HepG2 (cell line): ENCODE measurements at regions not wholly inside any gene's neighbourhood (a gene's known extent, or its start where the extent isn't known, plus 50 kb on each side); places are given as distances from the start of the nearest gene placed in this dataset.

Experiments
- AHDC1 ChIP-seq: sonication (generic); formaldehyde crosslinking; IDR thresholded peaks from 2 replicates; pipeline ENCODE4 v1.5.1; 2020; ENCODE audit warnings: mild to moderate bottlenecking, missing genetic modification reagents, borderline replicate concordance
- CREM ChIP-seq, 2 experiments: sonication (generic) in 1 of 2; formaldehyde crosslinking in 1 of 2; IDR thresholded peaks; 2 replicates each; pipeline versions ENCODE4 v1.4.0 to v1.6.1; 2016 to 2020; ENCODE audit warnings: antibody characterized with exemption in 1 of 2, mild to moderate bottlenecking in 1 of 2, missing genetic modification reagents in 1 of 2
- IRF1 ChIP-seq: sonication (generic); formaldehyde crosslinking; IDR thresholded peaks from 2 replicates; pipeline ENCODE4 v1.4.0; 2020; ENCODE audit warnings: low read depth, mild to moderate bottlenecking, missing genetic modification reagents
- NRL ChIP-seq: sonication (generic); formaldehyde crosslinking; IDR thresholded peaks from 2 replicates; pipeline ENCODE4 v1.5.0; 2020; ENCODE audit warnings: missing genetic modification reagents, mild to moderate bottlenecking, moderate library complexity, borderline replicate concordance
- RELA ChIP-seq: sonication (generic); formaldehyde crosslinking; IDR thresholded peaks from 2 replicates; pipeline ENCODE4 v1.4.0; 2020; ENCODE audit warnings: missing genetic modification reagents
- SP5 ChIP-seq: IDR thresholded peaks from 2 replicates; pipeline ENCODE4 v1.6.1; 2016; ENCODE audit warnings: low read depth, borderline replicate concordance
- SRSF1 ChIP-seq: fragments of 200-400 bp; formaldehyde crosslinking; optimal IDR thresholded peaks from 2 replicates; pipeline ENCODE3; 2017; ENCODE audit warnings: mild to moderate bottlenecking, low read depth, low read length, moderate library complexity
- SRY ChIP-seq: sonication (generic); formaldehyde crosslinking; IDR thresholded peaks from 2 replicates; pipeline ENCODE4 v1.8.0; 2022; ENCODE audit warnings: mild to moderate bottlenecking, missing genetic modification reagents
- ZBTB1 ChIP-seq: sonication (generic); formaldehyde crosslinking; IDR thresholded peaks from 2 replicates; pipeline ENCODE4 v1.4.0; 2020; ENCODE audit warnings: missing genetic modification reagents, borderline replicate concordance
- ZBTB33 ChIP-seq: sonication (generic); formaldehyde crosslinking; IDR thresholded peaks from 2 replicates; pipeline ENCODE4 v1.4.0; 2020; ENCODE audit warnings: missing genetic modification reagents
- ZBTB37 ChIP-seq: sonication (generic); formaldehyde crosslinking; IDR thresholded peaks from 2 replicates; pipeline ENCODE4 v1.4.0; 2020; ENCODE audit warnings: mild to moderate bottlenecking, missing genetic modification reagents
- ZFP36L1 ChIP-seq: sonication (generic); formaldehyde crosslinking; IDR thresholded peaks from 2 replicates; pipeline ENCODE4 v1.8.0; 2022; ENCODE audit warnings: mild to moderate bottlenecking, missing genetic modification reagents, moderate library complexity
- ZNF275 ChIP-seq: sonication (generic); formaldehyde crosslinking; IDR thresholded peaks from 2 replicates; pipeline ENCODE4 v1.8.0; 2022; ENCODE audit warnings: missing genetic modification reagents, mild to moderate bottlenecking, inconsistent platforms, borderline replicate concordance
- ZNF761 ChIP-seq: sonication (generic); formaldehyde crosslinking; conservative IDR thresholded peaks from 2 replicates; pipeline ENCODE4 v1.4.0; 2020; ENCODE audit warnings: mild to moderate bottlenecking, missing genetic modification reagents
- ZNF781 ChIP-seq: sonication (generic); formaldehyde crosslinking; IDR thresholded peaks from 2 replicates; pipeline ENCODE4 v1.5.1; 2020; ENCODE audit warnings: borderline replicate concordance, mild to moderate bottlenecking, missing genetic modification reagents; ENCODE audit errors: not compliant biosample characterization
- ZNF788 ChIP-seq: sonication (generic); formaldehyde crosslinking; IDR thresholded peaks from 2 replicates; pipeline ENCODE4 v1.5.0; 2020; ENCODE audit warnings: mild to moderate bottlenecking, missing genetic modification reagents, borderline replicate concordance
- ZNF816 ChIP-seq: sonication (generic); formaldehyde crosslinking; IDR thresholded peaks from 2 replicates; pipeline ENCODE4 v1.8.0; 2022; ENCODE audit warnings: missing genetic modification reagents, mild to moderate bottlenecking, borderline replicate concordance
- ZSCAN12 ChIP-seq: sonication (generic); formaldehyde crosslinking; IDR thresholded peaks from 2 replicates; pipeline ENCODE4 v1.9.0; 2021; ENCODE audit warnings: mild to moderate bottlenecking, missing genetic modification reagents

- TF ChIP-seq ZBTB33 (CRISPR knock-in tag) (no peak), SP5 (CRISPR knock-in tag) (no peak), SRY (CRISPR knock-in tag) (no peak), AHDC1 (CRISPR knock-in tag) (no peak), ZNF816 (CRISPR knock-in tag) (no peak), RELA (CRISPR knock-in tag) (no peak), IRF1 (no peak), CREM (IDR thresholded peaks at IDR 0.05) (peak; percentile 22; the same call in 1 of the 2 replicates), CREM (CRISPR knock-in tag; IDR thresholded peaks at IDR 0.05) (no peak), SRSF1 (no peak), ZNF275 (CRISPR knock-in tag) (no peak), ZBTB37 (CRISPR knock-in tag) (no peak), ZNF761 (CRISPR knock-in tag) (no peak), ZNF781 (CRISPR knock-in tag) (no peak), ZFP36L1 (no peak), ZBTB1 (CRISPR knock-in tag) (no peak), ZNF788 (CRISPR knock-in tag) (no peak), ZSCAN12 (CRISPR knock-in tag) (no peak), NRL (no peak)
These were observed 514.7 kb upstream of the CHORDC1 start (continued) for GRCh38 chr11:90737444-90738050.
